NT2/D1 (cell line): ENCODE measurements at regions not wholly inside any gene's neighbourhood (a gene's known extent, or its start where the extent isn't known, plus 50 kb on each side); places are given as distances from the start of the nearest gene placed in this dataset.

Experiments used
- SUZ12 ChIP-seq: IDR thresholded peaks from 2 replicates; pipeline ENCODE4 v1.6.1; 2011; ENCODE audit not compliant: insufficient read length, insufficient read depth; ENCODE audit errors: extremely low read depth
- ZNF274 ChIP-seq: IDR thresholded peaks from 2 replicates; pipeline ENCODE4 v1.6.1; 2011; ENCODE audit warnings: mild to moderate bottlenecking, low read depth, low read length

- no peak for TF ChIP-seq SUZ12
- TF ChIP-seq ZNF274: no peak
These were observed 249.4 kb downstream of the HNRNPD start for GRCh38 chr4:82124365-82124764.
